Stimulated activated CD4-positive, alpha-beta T cell treated with anti-CD3 and anti-CD28 coated beads, Interleukin-12 subunit alpha, Interleukin-12 subunit beta, amount 100 ng/mL, for 24 hours (primary cell): ENCODE measurements at regions not wholly inside any gene's neighbourhood (a gene's known extent, or its start where the extent isn't known, plus 50 kb on each side); places are given as distances from the start of the nearest gene placed in this dataset.

Source experiments
- DNase-seq, 2 experiments: peaks; one replicate each; pipeline ENCODE4 v3.0.0-alpha.2; 2020; ENCODE audit warnings: low read depth in 2 of 2

DNA sequence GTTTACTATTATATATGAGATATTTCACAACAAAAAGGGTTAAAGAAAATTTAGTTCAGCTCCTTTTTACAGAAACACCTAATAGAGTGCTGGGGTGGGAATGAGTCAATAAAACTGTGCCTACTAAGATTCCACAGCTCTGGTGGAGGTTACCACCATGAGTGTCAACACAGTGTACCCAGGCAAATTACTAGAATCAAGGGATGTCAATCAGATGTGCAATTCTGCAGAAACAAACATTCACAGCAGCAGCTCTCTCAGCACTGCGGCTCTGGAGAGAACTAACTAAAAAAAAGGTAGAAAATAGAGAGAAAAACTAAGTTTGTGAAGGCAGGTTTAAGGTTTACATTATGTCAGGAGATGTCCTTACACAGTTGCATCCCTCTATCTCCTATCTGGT, 1313.0 kb downstream of the MAT2B start:
- DNase-seq = no peak

GRCh38 chr5:164824671-164825070, 1319.3 kb downstream of the MAT2B start:
- DNase-seq = no peak

DNA sequence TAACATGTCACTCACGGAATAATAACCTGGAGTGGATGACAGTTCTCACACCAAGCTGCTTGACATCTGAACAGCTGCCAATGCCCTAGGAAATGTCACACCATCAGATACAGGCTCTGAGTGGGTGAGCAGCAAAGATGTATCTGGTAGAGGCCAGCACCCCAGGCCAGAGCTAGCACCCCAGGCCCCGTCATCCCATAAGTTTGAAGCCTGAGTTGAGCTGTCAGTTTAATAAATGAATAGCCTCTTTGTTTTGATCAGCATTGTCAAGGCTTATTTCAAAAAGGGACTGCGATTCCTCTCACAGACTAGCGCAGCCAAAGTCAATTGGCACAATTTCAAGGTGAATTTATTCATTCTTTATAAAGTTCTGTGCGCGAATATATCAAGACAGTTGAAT, 1327.1 kb downstream of the MAT2B start:
- no peak for DNase-seq

DNA sequence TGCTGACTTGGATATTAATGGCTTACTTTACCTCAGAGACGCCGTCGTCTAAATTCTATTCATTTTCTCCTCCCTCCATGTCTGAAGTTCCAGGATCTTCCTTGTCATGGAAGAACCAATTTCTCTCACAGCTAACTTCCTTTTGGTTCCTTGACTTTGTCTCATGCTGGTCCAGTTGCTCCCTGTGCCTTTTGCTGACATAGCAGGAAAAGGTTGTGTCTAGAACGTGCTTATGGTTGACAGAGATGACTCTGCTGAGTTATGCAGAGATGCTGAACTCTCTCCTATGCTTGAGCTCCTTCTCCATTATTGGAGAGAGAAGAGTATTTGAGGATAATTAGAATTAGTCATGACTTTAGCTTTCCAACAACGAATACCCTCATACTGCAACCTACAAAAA, 1338.9 kb downstream of the MAT2B start:
- DNase-seq = no peak

DNA sequence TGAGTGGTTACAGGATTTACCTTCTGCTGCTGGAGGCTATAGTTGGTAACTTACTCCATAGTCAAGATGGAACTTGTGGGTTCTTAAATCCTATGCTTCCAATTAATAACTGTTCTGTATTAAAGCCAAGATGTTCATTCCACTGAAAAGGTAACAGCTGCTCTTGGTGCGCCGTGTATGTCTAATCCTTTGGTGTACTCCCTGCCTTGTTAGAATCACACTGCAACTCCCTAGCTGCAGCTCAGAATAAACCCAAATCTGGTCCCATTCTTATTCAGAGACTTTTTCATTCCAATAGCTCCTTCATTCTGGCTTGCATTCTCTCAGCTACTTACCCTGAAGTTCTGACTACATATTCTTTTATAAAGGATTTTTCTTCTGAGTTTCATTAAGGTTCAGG, 1355.5 kb downstream of the MAT2B start:
- no peak for DNase-seq

DNA sequence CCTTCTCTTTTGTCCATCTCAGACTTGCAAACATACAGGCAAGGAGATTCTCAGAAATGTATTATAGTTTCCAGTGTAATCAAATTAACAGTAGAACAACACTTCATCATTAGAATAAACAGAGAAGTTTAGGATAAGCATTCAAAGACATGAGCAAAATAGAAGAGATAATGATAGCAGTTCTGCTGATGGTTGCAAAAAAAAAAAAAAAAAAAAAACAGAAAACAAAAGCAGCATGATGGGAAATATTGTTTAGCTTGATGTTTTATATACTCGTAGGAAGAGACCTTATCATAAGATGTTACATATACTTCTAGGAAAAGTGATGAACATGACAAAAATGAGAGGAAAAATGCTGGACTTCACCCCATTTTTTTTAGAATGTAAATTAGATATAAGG, 1356.2 kb downstream of the MAT2B start:
- no peak for DNase-seq

DNA sequence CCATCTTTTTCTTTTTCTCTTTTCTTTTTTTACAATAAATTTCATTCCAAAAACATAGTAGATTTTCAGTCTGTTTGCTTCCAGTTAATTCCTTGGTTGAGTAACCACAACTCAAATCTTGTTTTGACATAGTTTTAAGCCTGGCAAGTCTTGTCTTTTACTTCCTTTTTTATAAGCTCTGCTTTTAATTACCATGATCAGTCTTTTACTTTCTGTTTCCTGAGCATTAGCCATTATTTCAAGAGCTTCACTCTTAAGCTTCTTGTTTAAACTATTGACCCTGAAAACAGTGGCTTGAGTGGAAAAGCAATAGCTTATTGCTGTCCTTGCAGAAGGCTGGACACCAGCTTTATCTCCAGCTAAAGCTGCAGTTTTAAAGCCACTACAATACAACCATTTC, 1363.3 kb downstream of the MAT2B start:
- no peak for DNase-seq

DNA sequence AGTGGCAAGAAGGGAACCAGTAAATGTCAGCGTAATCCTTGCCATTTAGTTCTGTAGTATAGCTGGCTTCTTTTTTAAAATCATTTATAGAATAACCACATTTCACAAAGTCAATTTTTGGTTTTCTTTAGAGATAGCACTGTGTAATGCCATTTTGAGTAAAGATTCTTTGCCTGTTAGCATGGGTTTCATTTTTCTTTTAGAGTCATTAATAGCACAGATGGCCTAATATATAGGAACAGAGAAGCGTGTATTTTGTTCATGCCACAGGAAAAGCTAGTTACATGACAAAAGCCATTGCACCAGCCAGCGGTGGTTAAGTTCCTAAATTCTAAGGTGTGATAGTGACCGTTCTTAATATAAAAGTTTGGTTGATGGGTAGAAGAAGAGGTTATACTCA, 1363.9 kb downstream of the MAT2B start:
- no peak for DNase-seq

- no peak for DNase-seq
Measured at GRCh38 chr5:164876793-164877192, 1371.4 kb downstream of the MAT2B start.

DNA sequence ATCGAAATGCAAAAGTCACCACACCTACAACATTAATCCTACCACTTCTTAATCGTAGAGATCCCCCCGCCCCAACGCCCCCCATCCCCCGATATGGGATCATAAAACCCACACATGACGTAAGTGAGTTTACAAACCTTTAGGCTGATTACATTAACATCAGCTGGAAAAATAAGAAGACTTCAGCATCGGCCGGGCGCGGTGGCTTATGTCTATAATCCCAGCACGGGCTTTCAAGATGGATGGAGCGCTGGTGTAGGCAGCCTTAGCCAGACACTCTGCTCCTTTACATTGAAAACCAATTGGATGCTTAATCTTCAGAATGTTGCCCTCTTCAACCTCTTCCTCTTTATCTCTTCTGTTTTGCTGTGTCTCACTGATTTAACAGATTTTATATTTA, 1376.0 kb downstream of the MAT2B start:
- no peak for DNase-seq

DNA sequence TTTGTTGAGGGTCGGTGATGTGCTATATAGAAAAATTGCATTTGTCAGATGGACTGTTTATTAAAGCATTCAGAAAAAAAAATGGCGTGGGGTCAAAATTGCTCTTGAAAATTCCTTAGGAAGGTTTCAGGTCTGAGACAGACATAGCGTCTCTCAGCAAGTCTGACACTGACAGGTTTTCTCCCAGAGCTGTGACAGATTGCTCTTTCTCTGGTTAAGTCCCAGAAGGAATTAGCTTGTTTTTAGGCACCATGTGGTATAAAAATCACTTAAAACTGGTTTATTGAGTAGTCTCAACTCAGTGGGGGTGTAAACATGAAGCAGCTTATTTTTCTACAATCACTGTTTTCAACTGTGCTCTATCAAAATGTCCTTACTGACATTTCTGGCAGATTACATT, 1379.8 kb downstream of the MAT2B start:
- DNase-seq = no peak

DNA sequence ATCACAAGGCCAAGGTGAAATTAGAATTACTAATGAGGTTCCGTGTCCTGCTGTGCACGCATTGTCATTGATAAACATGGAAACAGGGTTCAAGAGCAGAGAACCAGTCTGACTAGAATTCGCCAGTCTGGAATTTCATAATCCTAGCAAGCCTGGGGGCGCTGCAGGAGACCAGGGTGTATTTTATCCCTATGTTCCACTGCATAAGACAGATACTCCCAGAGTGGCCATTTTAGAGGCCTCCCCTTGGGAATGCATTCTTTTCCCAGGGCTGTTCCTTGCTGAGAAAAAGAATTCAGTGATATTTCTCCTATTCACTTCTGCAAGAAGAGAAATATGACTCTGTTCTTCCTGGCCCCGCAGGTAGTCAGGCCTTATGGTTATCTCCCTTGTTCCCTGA, 1387.7 kb downstream of the MAT2B start:
- DNase-seq = no peak

DNA sequence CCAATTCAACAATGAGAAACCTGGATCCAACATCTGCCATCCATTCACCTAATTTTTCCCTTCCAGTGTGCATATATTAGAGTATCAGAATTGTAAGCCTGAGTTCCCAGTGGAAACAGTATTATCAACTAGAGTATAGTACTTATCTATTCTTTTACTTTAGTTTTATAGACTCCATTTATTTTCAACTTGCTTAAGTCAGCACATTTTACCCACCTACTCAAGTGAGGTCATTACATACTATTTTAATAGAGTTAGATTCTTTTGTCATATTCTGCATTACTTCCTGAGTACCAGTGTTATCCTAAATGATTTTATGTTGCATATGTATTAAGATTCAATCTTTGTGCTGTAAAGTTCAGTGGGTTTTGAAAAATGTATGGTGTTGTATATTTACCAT, 1393.3 kb downstream of the MAT2B start:
- DNase-seq = no peak

DNA sequence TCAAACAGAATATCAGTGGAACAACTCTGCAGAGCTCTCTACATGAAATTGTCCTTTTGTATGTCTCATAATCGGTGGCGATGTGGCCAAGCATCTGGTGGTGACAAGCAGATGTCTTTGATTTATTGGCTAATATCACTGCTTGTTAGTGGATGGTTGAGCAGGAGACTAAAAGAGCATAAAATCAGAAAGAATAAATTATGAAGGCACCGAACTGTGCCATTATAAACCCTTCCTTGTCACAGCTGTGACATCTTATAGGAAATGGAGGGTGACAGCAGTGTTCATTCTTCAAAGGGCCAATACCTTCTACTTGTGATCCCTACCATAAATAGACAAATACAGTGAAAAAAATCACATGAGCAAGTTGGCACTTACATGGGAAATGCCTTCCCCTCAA, 1404.3 kb downstream of the MAT2B start:
- DNase-seq = no peak

DNA sequence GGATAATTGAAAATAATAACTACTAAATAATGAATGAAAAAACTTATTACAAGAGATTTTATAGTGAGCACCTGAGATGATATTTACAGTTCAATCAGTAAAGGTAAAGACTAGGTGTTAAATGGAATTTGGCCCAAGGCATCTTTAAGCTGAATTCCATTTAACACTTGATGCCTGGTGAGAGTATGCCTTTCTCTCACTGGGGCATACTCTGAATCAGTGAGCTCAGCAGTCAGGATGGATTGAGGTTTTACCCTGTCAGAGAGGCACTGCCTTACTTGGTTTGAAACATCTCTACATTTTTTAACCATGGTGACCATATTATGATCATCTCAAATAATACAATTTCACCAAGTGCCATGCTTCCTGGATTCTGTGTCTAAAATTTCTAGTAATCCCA, 1416.3 kb downstream of the MAT2B start:
- no peak for DNase-seq

DNA sequence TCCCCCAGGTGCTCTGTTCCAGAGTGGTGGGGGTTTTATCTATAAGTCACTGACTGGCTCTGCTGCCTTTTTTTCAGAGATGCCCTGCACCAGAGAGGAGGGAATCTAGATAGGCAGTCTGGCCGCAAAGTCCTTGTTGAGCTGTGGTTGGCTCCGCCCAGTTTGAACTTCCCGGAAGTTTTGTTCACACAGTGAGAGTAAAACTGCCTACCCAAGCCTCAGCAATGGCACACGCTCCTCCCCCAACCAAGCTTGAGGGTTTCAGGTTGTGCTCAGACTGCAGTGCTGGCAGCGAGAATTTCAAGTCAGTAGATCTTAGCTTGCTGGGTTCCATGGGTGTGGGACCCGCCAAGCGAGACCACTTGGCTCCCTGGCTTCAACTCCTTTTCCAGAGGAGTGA, 1428.6 kb downstream of the MAT2B start:
- DNase-seq = no peak

GRCh38 chr5:164934561-164934960, 1429.1 kb downstream of the MAT2B start:
- no peak for DNase-seq

DNA sequence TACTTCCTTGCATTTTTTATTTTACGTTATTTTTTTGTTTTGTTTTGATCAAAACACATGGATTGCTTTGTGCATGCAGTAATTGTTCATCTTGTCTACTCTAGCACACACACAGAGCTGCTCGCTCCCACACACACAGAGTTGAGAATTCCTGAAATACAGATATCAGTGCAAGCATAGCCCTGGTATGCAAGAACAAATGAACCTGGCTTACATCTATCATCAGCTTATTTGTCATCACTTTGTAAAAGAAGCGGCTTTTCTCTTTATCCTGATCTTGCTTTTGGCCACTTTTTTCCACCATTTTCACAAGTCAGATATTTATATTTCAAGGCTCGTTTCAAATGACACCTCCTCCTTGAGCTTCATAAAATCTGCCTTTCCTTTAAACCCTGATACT, 1435.7 kb downstream of the MAT2B start:
- no peak for DNase-seq

DNA sequence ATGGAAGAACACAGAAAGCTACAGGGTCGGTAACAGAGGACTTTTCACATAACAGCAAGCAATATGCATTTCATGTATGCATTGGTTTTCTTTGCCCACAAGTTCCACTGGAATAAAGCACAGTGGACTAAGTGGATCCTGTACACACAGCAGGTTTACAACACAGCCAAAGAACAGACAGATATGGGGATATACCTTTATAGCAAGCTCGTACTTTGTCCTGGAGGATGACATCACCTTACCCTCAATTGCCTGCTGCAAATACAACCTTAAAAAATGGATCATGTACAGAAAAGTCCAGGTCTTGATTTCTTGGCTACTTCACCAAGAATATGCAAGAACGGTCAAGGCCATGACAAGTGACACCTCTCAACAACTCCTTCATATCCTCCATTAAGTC, 1445.5 kb downstream of the MAT2B start:
- DNase-seq = no peak

GRCh38 chr5:164951570-164951969, 1446.2 kb downstream of the MAT2B start:
- no peak for DNase-seq

- no peak for DNase-seq
Measured at GRCh38 chr5:164958688-164959087, 1453.3 kb downstream of the MAT2B start.

DNA sequence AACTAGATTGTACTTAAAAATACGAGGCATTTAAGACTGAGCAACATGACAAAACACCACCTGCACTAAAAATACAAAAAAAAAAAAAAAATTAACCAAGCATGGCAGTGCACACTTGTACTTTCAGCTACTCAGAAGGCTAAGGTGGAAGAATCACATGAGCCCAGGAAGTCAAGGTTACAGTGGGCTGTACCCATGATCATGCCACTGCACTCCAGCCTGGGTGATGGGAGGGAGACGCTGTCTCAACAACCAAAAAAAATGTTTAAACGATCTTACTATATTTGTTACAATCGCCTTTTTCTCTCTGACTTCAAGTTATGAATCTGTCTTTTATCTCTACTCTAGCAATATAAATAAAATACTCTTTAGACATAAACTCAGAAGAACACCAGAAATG, 1454.3 kb downstream of the MAT2B start:
- no peak for DNase-seq

GRCh38 chr5:164962329-164962961, 1457.0 kb downstream of the MAT2B start:
- DNase-seq = no peak

GRCh38 chr5:164966611-164967010, 1461.2 kb downstream of the MAT2B start:
- DNase-seq = no peak

- no peak for DNase-seq
Measured at GRCh38 chr5:164967354-164967753, 1461.9 kb downstream of the MAT2B start.
